ENCODE measurements at regions not wholly inside any gene's neighbourhood (a gene's known extent, or its start where the extent isn't known, plus 50 kb on each side); places are given as distances from the start of the nearest gene placed in this dataset.

DNA sequence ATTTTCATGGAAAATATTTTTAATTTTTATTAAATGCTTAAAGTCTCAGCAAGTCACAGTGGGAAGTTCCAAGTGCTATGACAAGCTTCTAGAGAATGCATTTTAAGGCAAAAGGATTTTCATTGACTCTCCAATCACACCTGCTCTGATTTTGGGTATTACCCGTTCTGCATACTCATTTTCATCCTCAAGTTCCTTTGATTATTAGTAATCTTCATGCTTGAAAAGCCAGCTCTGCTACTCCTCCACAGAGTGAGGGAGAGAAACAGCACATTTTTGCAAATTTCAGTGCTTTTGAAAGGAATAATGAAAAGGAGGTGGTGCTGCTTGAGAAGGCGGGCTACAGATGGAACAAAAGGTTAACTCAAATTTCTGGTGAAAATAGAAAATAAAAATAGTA is 450.7 kb downstream of the NSUN3 start (continued):
- TF ChIP-seq ZBTB20 (tag by site-specific recombination; IDR thresholded peaks at IDR 0.05) (no peak), ZNF658 (tag by site-specific recombination; IDR thresholded peaks at IDR 0.05) (no peak), ZNF610 (tag by site-specific recombination; IDR thresholded peaks at IDR 0.05; ENCODE audit: borderline replicate concordance) (no peak), ZNF600 (tag by site-specific recombination; IDR thresholded peaks at IDR 0.05) (no peak), ZNF585B (tag by site-specific recombination; IDR thresholded peaks at IDR 0.05) (no peak), ZNF521 (tag by site-specific recombination; IDR thresholded peaks at IDR 0.05) (no peak), ZNF354C (tag by site-specific recombination; IDR thresholded peaks at IDR 0.05; ENCODE audit: borderline replicate concordance, low read depth) (no peak)
- TF ChIP-seq, protein P1, sequence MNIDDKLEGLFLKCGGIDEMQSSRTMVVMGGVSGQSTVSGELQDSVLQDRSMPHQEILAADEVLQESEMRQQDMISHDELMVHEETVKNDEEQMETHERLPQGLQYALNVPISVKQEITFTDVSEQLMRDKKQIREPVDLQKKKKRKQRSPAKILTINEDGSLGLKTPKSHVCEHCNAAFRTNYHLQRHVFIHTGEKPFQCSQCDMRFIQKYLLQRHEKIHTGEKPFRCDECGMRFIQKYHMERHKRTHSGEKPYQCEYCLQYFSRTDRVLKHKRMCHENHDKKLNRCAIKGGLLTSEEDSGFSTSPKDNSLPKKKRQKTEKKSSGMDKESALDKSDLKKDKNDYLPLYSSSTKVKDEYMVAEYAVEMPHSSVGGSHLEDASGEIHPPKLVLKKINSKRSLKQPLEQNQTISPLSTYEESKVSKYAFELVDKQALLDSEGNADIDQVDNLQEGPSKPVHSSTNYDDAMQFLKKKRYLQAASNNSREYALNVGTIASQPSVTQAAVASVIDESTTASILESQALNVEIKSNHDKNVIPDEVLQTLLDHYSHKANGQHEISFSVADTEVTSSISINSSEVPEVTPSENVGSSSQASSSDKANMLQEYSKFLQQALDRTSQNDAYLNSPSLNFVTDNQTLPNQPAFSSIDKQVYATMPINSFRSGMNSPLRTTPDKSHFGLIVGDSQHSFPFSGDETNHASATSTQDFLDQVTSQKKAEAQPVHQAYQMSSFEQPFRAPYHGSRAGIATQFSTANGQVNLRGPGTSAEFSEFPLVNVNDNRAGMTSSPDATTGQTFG (tag by site-specific recombination; IDR thresholded peaks at IDR 0.05; ENCODE audit: borderline replicate concordance), result no peak

DNA sequence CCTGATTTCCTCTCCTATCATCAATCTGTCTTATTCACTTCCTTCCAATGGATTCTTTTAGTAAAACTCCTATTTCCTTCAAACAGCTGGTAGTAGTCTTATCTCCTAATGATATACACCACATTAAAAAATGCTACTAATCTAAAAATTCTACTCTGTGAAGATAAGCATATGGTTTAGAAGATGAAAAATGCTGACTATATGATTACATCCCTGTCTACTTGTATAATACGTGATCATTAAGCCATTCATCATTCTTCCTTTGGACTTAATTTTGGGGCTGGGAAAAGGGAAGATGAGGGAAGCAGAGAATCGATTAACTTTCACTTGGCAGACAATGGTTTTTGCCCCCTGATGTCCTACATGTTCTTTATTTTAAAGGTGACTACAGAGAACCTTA is 453.1 kb downstream of the NSUN3 start:
- POLR2A ChIA-PET, result no interaction called here
- no peak for TF ChIP-seq ZNF548 (tag by site-specific recombination; IDR thresholded peaks at IDR 0.05)
- Histone ChIP-seq H3K4me1 (ENCODE audit: control insufficient read depth, insufficient read depth, low read length) (no peaks in the 10 kb centered on the region), H3K27ac (ENCODE audit: extremely low read depth, low read depth, low read length) (no peak overlapping the region), H3K4me3 (ENCODE audit: low read depth, low read length) (no peak overlapping the region), H3K9me3 (ENCODE audit: control insufficient read depth, insufficient read depth, low read depth, low read length) (no peaks in the 10 kb centered on the region), H3K36me3 (ENCODE audit: control insufficient read depth in 2 of 2, insufficient read depth in 1 of 2, low read length in 2 of 2) (no peaks in the 10 kb centered on the region)
- CTCF ChIA-PET, result interaction anchor here (0.7 kb wide), 1 partner anchor 9 kb away, joined by 3 read pairs; no protein-coding TSS in a partner anchor

DNA sequence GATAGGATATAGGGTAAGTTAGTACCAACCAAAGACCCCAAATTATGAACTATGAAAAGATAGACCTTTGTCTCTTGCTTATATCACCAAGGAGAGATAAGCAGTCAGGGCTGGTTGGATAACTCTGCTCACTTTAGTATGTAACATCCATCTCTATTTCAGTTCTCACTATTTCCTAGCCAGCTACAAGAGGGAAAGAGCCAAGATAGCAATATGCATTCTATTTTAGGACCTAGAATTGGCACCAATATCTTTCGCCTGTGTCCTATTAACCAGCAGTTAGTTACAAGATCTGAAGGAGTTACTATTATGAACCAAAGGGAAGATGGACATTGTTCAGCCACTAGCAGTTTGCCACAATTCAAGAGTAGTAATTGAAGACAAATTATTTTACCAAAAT is 457.5 kb downstream of the NSUN3 start:
- TF ChIP-seq HOXC10 (CRISPR knock-in tag; IDR thresholded peaks at IDR 0.05) (no peak), ZNF223 (tag by site-specific recombination; IDR thresholded peaks at IDR 0.05) (no peak), HOXA7 (CRISPR knock-in tag; IDR thresholded peaks at IDR 0.05; ENCODE audit: borderline replicate concordance) (no peak), SALL2 (tag by site-specific recombination; IDR thresholded peaks at IDR 0.05; ENCODE audit: borderline replicate concordance) (no peak), ZBTB7A (tag by site-specific recombination; IDR thresholded peaks at IDR 0.05; ENCODE audit: low read depth) (no peak)
- TF ChIP-seq, protein P2, sequence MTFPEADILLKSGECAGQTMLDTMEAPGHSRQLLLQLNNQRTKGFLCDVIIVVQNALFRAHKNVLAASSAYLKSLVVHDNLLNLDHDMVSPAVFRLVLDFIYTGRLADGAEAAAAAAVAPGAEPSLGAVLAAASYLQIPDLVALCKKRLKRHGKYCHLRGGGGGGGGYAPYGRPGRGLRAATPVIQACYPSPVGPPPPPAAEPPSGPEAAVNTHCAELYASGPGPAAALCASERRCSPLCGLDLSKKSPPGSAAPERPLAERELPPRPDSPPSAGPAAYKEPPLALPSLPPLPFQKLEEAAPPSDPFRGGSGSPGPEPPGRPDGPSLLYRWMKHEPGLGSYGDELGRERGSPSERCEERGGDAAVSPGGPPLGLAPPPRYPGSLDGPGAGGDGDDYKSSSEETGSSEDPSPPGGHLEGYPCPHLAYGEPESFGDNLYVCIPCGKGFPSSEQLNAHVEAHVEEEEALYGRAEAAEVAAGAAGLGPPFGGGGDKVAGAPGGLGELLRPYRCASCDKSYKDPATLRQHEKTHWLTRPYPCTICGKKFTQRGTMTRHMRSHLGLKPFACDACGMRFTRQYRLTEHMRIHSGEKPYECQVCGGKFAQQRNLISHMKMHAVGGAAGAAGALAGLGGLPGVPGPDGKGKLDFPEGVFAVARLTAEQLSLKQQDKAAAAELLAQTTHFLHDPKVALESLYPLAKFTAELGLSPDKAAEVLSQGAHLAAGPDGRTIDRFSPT (tag by site-specific recombination; IDR thresholded peaks at IDR 0.05), result no peak
- TF ChIP-seq, protein P3, sequence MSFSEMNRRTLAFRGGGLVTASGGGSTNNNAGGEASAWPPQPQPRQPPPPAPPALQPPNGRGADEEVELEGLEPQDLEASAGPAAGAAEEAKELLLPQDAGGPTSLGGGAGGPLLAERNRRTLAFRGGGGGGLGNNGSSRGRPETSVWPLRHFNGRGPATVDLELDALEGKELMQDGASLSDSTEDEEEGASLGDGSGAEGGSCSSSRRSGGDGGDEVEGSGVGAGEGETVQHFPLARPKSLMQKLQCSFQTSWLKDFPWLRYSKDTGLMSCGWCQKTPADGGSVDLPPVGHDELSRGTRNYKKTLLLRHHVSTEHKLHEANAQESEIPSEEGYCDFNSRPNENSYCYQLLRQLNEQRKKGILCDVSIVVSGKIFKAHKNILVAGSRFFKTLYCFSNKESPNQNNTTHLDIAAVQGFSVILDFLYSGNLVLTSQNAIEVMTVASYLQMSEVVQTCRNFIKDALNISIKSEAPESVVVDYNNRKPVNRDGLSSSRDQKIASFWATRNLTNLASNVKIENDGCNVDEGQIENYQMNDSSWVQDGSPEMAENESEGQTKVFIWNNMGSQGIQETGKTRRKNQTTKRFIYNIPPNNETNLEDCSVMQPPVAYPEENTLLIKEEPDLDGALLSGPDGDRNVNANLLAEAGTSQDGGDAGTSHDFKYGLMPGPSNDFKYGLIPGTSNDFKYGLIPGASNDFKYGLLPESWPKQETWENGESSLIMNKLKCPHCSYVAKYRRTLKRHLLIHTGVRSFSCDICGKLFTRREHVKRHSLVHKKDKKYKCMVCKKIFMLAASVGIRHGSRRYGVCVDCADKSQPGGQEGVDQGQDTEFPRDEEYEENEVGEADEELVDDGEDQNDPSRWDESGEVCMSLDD (tag by site-specific recombination; IDR thresholded peaks at IDR 0.05), result no peak
- TF ChIP-seq, protein P4, sequence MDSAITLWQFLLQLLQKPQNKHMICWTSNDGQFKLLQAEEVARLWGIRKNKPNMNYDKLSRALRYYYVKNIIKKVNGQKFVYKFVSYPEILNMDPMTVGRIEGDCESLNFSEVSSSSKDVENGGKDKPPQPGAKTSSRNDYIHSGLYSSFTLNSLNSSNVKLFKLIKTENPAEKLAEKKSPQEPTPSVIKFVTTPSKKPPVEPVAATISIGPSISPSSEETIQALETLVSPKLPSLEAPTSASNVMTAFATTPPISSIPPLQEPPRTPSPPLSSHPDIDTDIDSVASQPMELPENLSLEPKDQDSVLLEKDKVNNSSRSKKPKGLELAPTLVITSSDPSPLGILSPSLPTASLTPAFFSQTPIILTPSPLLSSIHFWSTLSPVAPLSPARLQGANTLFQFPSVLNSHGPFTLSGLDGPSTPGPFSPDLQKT (IDR thresholded peaks at IDR 0.05; ENCODE audit: borderline replicate concordance, low read depth, low read length), result no peak
- ChIA-PET POLR2A (no interaction called here), CTCF (interaction anchor here (0.5 to 1.1 kb wide), 2 partner anchors 72 to 277 kb away, joined by 3 read pairs; no protein-coding TSS in a partner anchor)
- Histone ChIP-seq H3K9me3 (ENCODE audit: control insufficient read depth, insufficient read depth, low read depth, low read length) (no peaks in the 10 kb centered on the region), H3K4me1 (ENCODE audit: control insufficient read depth, insufficient read depth, low read length) (no peaks in the 10 kb centered on the region), H3K36me3 (ENCODE audit: control insufficient read depth in 2 of 2, insufficient read depth in 1 of 2, low read length in 2 of 2) (no peaks in the 10 kb centered on the region), H3K4me3 (ENCODE audit: low read depth, low read length) (no peak overlapping the region), H3K27ac (ENCODE audit: extremely low read depth, low read depth, low read length) (no peak overlapping the region)

Measured in HEK293 (cell line).